ENCODE measurements at regions not wholly inside any gene's neighbourhood (a gene's known extent, or its start where the extent isn't known, plus 50 kb on each side); places are given as distances from the start of the nearest gene placed in this dataset.

- Histone ChIP-seq H3K9me3 (ENCODE audit: control insufficient read depth, insufficient read depth, low read length) (no peaks in the 10 kb centered on the region), H3K4me1 (ENCODE audit: control insufficient read depth, low read length) (no peaks in the 10 kb centered on the region), H3K9me2 (replicated peaks; ENCODE audit: control insufficient read depth, low read length) (no peaks in the 10 kb centered on the region), H3F3A (ENCODE audit: control insufficient read depth, insufficient read depth) (no peaks in the 10 kb centered on the region), H3K79me2 (ENCODE audit: control insufficient read depth, low read length) (no peaks in the 10 kb centered on the region), H3K4me2 (ENCODE audit: low read length) (no peak overlapping the region), H3K4me3 (ENCODE audit: low read length) (no peak overlapping the region), H3K27me3 (ENCODE audit: control insufficient read depth, low read length) (no peaks in the 10 kb centered on the region), H4K20me1 (ENCODE audit: control insufficient read depth, insufficient read depth, low read depth, low read length) (no peaks in the 10 kb centered on the region), H3K36me3 (ENCODE audit: control insufficient read depth, low read length) (no peaks in the 10 kb centered on the region), H3K27ac (ENCODE audit: low read depth, low read length) (no peak overlapping the region)
- TF ChIP-seq EZH2phosphoT487 (IDR thresholded peaks at IDR 0.05; ENCODE audit: borderline replicate concordance, low read length) (no peak), CTCF (IDR thresholded peaks at IDR 0.05; ENCODE audit: low read depth, low read length, poor library complexity, severe bottlenecking) (no peak)
These were observed 208.4 kb upstream of the TCERG1L start for GRCh38 chr10:131519723-131520605.

- Histone ChIP-seq H3K9me3 (ENCODE audit: control insufficient read depth, insufficient read depth, low read length) (no peaks in the 10 kb centered on the region), H3K4me2 (ENCODE audit: low read length) (no peak overlapping the region), H3K4me1 (ENCODE audit: control insufficient read depth, low read length) (no peaks in the 10 kb centered on the region), H3K9me2 (replicated peaks; ENCODE audit: control insufficient read depth, low read length) (no peaks in the 10 kb centered on the region), H3K79me2 (ENCODE audit: control insufficient read depth, low read length) (no peaks in the 10 kb centered on the region), H4K20me1 (ENCODE audit: control insufficient read depth, insufficient read depth, low read depth, low read length) (no peaks in the 10 kb centered on the region), H3K27ac (ENCODE audit: low read depth, low read length) (no peak overlapping the region), H3K27me3 (ENCODE audit: control insufficient read depth, low read length) (no peaks in the 10 kb centered on the region), H3K4me3 (ENCODE audit: low read length) (no peak overlapping the region), H3F3A (ENCODE audit: control insufficient read depth, insufficient read depth) (no peaks in the 10 kb centered on the region), H3K36me3 (ENCODE audit: control insufficient read depth, low read length) (no peaks in the 10 kb centered on the region)
- no peak for TF ChIP-seq EZH2phosphoT487 (IDR thresholded peaks at IDR 0.05; ENCODE audit: borderline replicate concordance, low read length)
- TF ChIP-seq CTCF (IDR thresholded peaks at IDR 0.05; ENCODE audit: low read depth, low read length, poor library complexity, severe bottlenecking), result no peak
These were observed 220.0 kb upstream of the TCERG1L start for GRCh38 chr10:131531265-131532190.

- H3K4me1 ChIP-seq (ENCODE audit: control insufficient read depth, low read length), result no peaks in the 10 kb centered on the region
- H3K27ac ChIP-seq (ENCODE audit: low read depth, low read length), result no peak overlapping the region
- no peaks in the 10 kb centered on the region for H3K9me2 ChIP-seq (replicated peaks; ENCODE audit: control insufficient read depth, low read length)
- H3K4me2 ChIP-seq (ENCODE audit: low read length), result no peak overlapping the region
- H4K20me1 ChIP-seq (ENCODE audit: control insufficient read depth, insufficient read depth, low read depth, low read length), result no peaks in the 10 kb centered on the region
- no peak for TF ChIP-seq CTCF (IDR thresholded peaks at IDR 0.05; ENCODE audit: low read depth, low read length, poor library complexity, severe bottlenecking)
- no peak for TF ChIP-seq EZH2phosphoT487 (IDR thresholded peaks at IDR 0.05; ENCODE audit: borderline replicate concordance, low read length)
- H3K36me3 ChIP-seq (ENCODE audit: control insufficient read depth, low read length), result no peaks in the 10 kb centered on the region
- no peaks in the 10 kb centered on the region for H3F3A ChIP-seq (ENCODE audit: control insufficient read depth, insufficient read depth)
- no peaks in the 10 kb centered on the region for H3K9me3 ChIP-seq (ENCODE audit: control insufficient read depth, insufficient read depth, low read length)
- H3K4me3 ChIP-seq (ENCODE audit: low read length), result no peak overlapping the region
- H3K79me2 ChIP-seq (ENCODE audit: control insufficient read depth, low read length), result no peaks in the 10 kb centered on the region
- H3K27me3 ChIP-seq (ENCODE audit: control insufficient read depth, low read length), result no peaks in the 10 kb centered on the region
These were observed 220.8 kb upstream of the TCERG1L start for GRCh38 chr10:131532291-131532690.

All from DOHH2 (cell line).